Right renal cortex interstitium (tissue), 3 donors: ENCODE measurements at regions not wholly inside any gene's neighbourhood (a gene's known extent, or its start where the extent isn't known, plus 50 kb on each side); places are given as distances from the start of the nearest gene placed in this dataset.

Source experiments
- DNase-seq, 3 donors: peaks; one replicate each; pipeline ENCODE4 v3.0.0-alpha.2; 2013; ENCODE audit warnings: low read depth in 3 of 3, low spot score in 2 of 3

GRCh38 chr14:26021759-26022158 lies 576.1 kb downstream of the NOVA1 start:
- DNase-seq = no peak

GRCh38 chr14:26017270-26017669 lies 580.6 kb downstream of the NOVA1 start:
- DNase-seq = no peak

GRCh38 chr14:26008290-26008689 lies 589.5 kb downstream of the NOVA1 start:
- no peak for DNase-seq

GRCh38 chr14:26004342-26004741 lies 593.5 kb downstream of the NOVA1 start:
- DNase-seq = no peak

DNA sequence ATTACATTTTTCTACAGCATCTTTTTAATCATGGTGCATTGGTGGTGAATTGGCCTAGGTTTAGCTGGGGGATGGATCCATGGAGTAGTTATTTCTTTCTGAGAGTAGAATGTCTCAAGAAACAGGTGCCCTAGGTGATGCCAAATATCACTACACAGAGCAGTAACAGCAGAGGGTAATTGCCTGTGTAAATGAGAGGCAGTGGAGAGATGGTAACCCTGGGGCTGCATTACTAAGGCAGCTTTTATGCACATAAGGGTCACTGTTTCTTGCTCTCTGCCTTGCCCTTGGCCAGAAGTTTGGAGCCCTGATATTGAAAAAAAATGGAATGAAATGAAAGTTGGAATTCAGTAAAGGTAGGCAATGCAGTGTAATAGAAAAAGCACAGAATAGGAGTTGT lies 604.0 kb downstream of the NOVA1 start:
- no peak for DNase-seq

GRCh38 chr14:25988536-25988935 lies 609.3 kb downstream of the NOVA1 start:
- no peak for DNase-seq

DNA sequence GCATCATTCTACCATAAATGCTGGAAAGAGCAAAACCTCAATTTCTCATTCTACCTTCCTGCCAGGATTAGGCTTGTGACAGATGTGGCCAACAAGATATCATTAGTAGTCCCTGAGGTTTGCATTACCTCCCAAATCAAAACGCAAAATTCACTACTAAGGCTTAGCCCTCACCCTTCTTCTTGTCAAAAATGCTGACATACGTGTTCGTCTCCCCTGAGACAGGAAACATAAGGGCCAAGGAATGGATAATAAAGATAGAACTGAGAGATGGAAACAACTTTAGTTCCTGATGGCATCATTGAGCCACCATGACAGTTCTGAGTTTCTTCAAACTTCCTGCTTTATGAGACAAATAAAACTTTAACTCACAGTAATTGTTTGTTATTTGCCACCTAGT lies 642.1 kb downstream of the NOVA1 start:
- DNase-seq = no peak

GRCh38 chr14:25953532-25954139 lies 644.2 kb downstream of the NOVA1 start:
- DNase-seq = no peak

GRCh38 chr14:25945746-25946145 lies 652.1 kb downstream of the NOVA1 start:
- DNase-seq = no peak

DNA sequence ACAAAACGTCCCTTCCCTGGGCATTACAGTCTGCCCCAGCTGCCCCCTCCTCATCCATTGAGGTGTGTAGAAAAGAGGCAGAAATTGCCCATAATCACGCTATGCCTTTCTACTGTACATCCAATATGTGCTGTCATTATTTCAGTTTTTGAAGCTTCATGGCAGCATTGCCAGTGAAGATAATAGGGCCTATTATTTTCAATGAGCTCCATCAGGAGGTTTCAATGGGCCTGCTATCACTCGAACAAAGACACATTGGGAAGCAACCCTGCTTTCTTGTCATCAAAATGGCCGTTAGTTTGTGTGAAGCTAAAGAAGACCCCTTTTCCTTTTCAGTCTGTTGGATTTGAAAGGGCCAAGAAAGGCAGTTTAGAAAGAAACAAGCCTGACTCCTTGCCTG lies 653.8 kb downstream of the NOVA1 start:
- no peak for DNase-seq

- DNase-seq = no peak
These were observed 654.5 kb downstream of the NOVA1 start for GRCh38 chr14:25943329-25943728.

- DNase-seq = no peak
These were observed 655.7 kb downstream of the NOVA1 start for GRCh38 chr14:25942090-25942489.

GRCh38 chr14:25933731-25934130 lies 664.1 kb downstream of the NOVA1 start:
- DNase-seq = no peak

- DNase-seq = no peak
These were observed 667.8 kb downstream of the NOVA1 start for GRCh38 chr14:25929881-25930615.

- no peak for DNase-seq
These were observed 686.0 kb downstream of the NOVA1 start for GRCh38 chr14:25911831-25912230.

GRCh38 chr14:25909045-25909747 lies 688.6 kb downstream of the NOVA1 start:
- no peak for DNase-seq

GRCh38 chr14:25908277-25909044 lies 689.4 kb downstream of the NOVA1 start:
- no peak for DNase-seq

DNA sequence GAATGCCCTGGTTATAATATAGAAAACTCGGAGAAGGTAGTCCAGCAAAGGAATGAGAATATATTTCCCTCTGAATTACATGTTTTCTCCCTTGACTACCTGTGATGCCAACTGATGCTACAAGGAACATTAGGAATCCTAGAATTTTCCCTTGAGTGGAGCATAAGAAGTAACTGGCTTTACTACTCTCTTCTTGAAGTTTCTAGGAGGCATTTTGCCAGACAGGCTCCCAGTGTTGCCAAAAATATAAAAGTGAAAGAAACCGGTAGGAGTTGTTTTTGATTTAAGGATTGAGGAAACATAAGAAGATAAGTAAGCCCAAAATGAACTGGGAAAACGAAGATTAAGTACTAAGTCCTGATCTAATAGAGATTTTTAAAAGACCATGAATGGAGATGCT lies 693.4 kb downstream of the NOVA1 start:
- DNase-seq = no peak

- DNase-seq = no peak
These were observed 698.6 kb downstream of the NOVA1 start for GRCh38 chr14:25899197-25899596.

DNA sequence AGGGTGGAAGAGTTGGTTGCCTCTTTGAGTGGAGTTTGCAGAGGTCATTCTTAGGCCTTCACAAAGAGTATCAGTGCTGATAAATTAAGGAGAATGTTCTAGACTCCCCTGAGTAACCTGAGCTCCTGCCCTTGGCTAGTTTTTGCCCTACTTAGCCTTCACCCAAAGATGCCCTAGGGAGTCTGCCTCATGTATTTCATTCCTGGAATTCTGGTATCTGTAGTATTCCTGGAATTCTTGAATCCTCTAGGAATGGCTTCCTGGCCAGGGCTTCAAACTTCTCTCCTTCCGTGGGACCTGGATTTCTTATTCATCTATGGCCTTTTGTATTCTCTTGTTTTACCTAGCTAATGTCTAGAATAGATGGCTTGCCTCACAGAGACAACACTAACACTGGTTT lies 701.1 kb downstream of the NOVA1 start:
- DNase-seq = no peak

DNA sequence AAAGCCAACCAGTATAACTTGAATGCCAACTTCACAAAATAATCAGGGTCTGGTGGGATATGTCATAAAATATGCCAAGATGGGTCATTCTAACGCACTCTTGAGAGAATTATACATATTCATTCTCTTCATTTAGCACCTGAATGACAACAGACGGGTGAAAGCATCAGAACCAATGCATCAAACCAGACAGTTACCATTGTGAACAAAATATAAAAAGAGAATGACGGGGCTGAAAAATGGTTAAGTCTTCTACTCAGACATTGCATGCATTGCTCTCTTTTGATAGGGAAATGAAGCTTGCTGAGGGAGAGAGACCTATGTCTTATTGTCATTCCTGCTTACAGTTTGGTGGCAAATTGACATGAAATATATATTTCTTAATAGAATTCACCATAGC lies 702.1 kb downstream of the NOVA1 start:
- no peak for DNase-seq
